ENCODE measurements at regions not wholly inside any gene's neighbourhood (a gene's known extent, or its start where the extent isn't known, plus 50 kb on each side); places are given as distances from the start of the nearest gene placed in this dataset.
"Not testable (repeated sequence)": the region's sequence is repeated elsewhere in the genome, so short reads cannot be mapped to it uniquely, and the experiment has no call there.

- no peak for DNase-seq
These were observed 578.7 kb upstream of the USP24 start for GRCh38 chr1:55793856-55794255.

GRCh38 chr1:55792870-55793269 is 577.7 kb upstream of the USP24 start:
- no peak for DNase-seq

- no peak for DNase-seq
These were observed 574.3 kb upstream of the USP24 start for GRCh38 chr1:55789466-55789865.

GRCh38 chr1:55786396-55786795 is 571.2 kb upstream of the USP24 start:
- DNase-seq = no peak

- DNase-seq = not testable (repeated sequence)
These were observed 569.8 kb upstream of the USP24 start for GRCh38 chr1:55784941-55785450.

- DNase-seq = no peak
These were observed 566.8 kb upstream of the USP24 start for GRCh38 chr1:55781944-55782482.

GRCh38 chr1:55781003-55781402 is 565.8 kb upstream of the USP24 start:
- DNase-seq = no peak

- DNase-seq = no peak
These were observed 562.4 kb upstream of the USP24 start for GRCh38 chr1:55777545-55777944.

- DNase-seq = no peak
These were observed 559.8 kb upstream of the USP24 start for GRCh38 chr1:55775007-55775406.

GRCh38 chr1:55774446-55774845 is 559.3 kb upstream of the USP24 start:
- no peak for DNase-seq

- DNase-seq = no peak
These were observed 558.2 kb upstream of the USP24 start for GRCh38 chr1:55773211-55773940.

GRCh38 chr1:55768327-55768952 is 553.3 kb upstream of the USP24 start:
- DNase-seq = no peak

GRCh38 chr1:55767171-55767570 is 552.0 kb upstream of the USP24 start:
- no peak for DNase-seq

GRCh38 chr1:55765505-55765904 is 550.3 kb upstream of the USP24 start:
- not testable (repeated sequence) for DNase-seq

GRCh38 chr1:55751776-55752175 is 536.6 kb upstream of the USP24 start:
- DNase-seq = no peak

GRCh38 chr1:55750628-55750995 is 535.4 kb upstream of the USP24 start:
- no peak for DNase-seq

GRCh38 chr1:55749975-55750627 is 534.9 kb upstream of the USP24 start:
- no peak for DNase-seq

GRCh38 chr1:55747408-55747841 is 532.3 kb upstream of the USP24 start:
- DNase-seq = no peak

GRCh38 chr1:55746710-55747109 is 531.5 kb upstream of the USP24 start:
- DNase-seq = no peak

- DNase-seq = no peak
These were observed 526.4 kb upstream of the USP24 start for GRCh38 chr1:55741516-55741915.

GRCh38 chr1:55735106-55735505 is 519.9 kb upstream of the USP24 start:
- no peak for DNase-seq

- no peak for DNase-seq
These were observed 511.8 kb upstream of the USP24 start for GRCh38 chr1:55726994-55727393.

GRCh38 chr1:55725378-55725777 is 510.2 kb upstream of the USP24 start:
- DNase-seq = no peak

Data from CD4-positive, alpha-beta T cell treated with Interleukin-21 for 1 hour (primary cell).